Right hindlimb (tissue), 1 donor: ENCODE measurements at regions not wholly inside any gene's neighbourhood (a gene's known extent, or its start where the extent isn't known, plus 50 kb on each side); places are given as distances from the start of the nearest gene placed in this dataset.
"Not testable (repeated sequence)": the region's sequence is repeated elsewhere in the genome, so short reads cannot be mapped to it uniquely, and the experiment has no call there.

Experiments
- DNase-seq: peaks from one replicate; pipeline ENCODE4 v3.0.0-alpha.2; 2018

DNA sequence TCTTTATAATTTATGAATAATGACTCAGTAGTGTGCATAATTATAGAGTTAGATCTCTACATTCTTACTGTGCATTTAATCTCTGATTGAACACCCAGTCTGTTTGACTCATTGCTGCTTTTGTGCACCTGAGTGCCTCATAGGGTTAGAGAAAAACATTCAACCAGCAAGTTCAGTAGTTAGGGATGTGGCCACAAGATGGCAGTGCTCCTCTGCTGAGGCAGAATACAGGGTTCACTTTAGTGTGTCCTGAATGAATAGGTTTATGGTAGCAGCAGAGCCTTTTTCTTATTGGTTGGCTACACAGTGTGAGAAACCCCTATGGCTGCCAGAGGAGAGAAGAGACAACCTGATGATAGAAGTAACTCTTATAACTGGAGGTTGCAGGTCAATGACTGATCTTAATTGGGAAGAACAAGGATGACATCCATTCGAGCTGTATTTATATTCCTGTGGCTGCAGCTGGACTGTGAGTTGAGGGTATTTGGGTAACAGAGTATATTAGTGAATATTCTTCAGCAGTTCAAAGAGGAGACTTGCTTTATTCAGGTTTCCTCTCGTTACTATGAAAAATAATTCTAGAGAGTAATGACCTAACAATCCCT is 194.9 kb upstream of the OR4E1 start:
- DNase-seq, result no peak

DNA sequence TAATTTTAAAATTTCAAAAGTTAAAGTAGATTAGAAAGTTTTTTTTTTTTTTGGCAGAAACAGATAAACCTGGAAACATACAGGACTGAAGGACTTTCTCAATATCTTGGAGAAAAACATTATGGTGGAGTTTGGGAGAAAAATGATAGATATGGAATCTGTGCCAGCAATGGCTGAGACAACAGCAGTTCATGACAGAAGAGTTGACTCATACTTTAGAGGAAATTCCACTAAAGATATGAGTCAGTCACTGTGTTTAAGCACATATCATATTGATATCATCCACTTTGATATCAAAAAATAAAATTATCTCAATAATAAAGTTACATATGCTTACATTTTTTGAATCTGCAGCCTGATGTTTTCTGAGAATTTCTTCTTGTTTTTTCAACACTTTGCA is 193.9 kb upstream of the OR4E1 start:
- no peak for DNase-seq

DNA sequence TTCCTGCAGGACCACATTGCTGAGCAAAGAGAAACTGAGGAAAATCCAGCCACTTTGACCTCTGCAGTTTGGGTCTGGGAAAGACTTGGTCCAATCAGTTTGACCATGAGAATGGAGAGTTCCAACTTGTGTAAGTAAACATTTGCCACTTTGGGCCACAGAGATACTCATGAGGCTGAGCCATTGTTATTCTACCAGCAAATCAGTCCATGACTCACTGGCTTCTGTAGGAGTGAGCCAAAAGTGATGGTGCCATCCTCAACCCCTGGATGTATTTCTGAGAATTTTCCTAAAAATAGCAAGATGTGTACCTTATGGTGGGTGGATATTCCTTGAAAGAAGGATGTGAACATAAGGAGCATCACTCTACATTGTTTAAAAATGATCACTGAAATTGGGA is 192.9 kb upstream of the OR4E1 start:
- DNase-seq, result no peak

DNA sequence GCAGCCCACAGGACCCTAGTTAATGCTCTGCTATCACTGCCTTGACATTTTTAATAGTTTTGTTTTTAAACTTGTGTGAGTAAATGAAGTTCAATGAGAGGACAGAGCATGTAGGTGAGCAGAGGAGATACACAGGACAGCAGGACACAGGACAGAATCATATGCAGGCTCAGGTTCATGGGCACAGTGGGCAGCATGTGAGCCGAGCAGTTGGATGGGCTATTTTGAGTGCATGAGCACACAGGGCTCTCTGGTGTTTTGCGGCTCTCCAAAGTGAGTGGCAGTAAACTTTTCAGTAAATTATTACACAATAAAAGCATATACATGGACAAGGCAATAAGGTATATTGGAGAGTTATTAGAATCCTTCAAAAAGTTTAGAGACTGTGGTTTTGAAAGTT is 189.7 kb upstream of the OR4E1 start:
- DNase-seq, result no peak

DNA sequence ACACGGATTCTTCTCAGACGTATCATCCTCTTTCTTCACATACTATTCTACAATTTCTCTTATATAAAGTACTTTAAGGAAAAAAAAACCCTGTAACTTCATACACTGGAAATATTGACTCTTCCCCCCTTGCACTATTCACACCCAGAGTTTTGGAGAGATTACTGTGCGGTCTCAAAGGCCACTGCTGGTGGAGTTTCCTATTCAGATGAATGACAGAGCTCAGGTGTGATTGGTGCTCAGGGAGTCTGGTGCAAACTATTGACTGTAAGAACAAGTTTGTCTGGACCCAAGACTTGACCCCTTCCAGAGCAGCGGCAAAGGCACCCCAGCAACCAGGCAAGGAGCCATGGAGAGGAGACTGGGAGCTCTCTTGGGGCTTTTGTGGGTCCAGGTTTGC is 187.5 kb upstream of the OR4E1 start:
- no peak for DNase-seq

DNA sequence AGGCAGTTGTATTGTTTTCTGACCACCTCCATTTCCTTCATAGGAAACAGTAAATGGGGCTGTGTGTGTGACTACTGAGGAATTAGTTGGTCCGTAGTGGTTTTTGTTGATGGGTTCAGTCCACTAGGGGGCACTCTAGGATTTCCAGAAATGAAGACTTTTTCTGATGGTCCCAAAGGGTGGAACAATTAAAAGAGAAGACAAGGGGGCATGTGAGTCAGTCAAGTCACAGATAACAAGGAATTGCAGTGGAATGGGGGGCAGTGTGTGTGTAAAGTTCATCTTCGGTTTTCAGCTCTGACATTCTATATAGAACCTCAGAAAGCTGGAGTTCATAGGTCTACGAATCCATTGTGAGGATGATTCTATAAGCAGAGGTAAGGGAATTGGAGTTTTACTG is 186.6 kb upstream of the OR4E1 start:
- DNase-seq, result no peak

DNA sequence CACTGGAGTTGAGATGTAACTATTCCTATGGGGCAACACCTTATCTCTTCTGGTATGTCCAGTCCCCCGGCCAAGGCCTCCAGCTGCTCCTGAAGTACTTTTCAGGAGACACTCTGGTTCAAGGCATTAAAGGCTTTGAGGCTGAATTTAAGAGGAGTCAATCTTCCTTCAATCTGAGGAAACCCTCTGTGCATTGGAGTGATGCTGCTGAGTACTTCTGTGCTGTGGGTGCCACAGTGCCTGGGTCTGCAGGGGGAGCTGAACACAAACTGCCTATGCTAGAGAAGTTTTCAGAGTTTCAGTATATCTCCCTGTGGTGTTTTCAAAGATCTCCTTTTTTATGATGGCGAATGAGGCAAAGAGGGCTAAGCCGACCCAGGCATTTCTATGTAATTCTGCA is 179.2 kb upstream of the OR4E1 start:
- no peak for DNase-seq

DNA sequence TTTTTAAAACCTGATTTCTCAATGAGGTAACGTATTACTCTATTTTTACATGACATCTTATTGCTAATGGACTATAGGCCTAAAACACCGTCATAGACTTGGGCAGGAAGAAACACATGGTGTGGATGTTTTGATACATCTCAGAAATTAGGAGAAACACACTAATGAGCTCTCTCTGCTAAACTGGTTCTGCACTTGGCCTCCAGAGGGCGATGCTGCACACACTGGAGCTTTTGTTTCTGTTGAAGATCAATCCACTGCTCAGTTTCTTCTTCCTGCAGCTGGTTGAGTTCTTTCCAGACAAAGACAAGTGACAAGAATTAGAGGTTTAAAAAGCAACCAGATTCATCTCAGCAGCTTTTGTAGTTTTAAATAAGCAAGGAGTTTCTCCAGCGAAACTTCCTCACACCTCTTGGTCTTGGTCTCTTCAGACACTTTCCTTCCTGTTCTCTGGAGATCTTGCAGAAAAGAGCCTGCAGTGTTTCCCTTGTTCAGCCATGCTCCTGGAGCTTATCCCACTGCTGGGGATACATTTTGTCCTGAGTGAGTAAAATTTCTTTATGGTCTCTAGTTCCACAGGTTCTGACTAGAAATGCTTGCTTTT is 178.5 kb upstream of the OR4E1 start:
- DNase-seq, result no peak

DNA sequence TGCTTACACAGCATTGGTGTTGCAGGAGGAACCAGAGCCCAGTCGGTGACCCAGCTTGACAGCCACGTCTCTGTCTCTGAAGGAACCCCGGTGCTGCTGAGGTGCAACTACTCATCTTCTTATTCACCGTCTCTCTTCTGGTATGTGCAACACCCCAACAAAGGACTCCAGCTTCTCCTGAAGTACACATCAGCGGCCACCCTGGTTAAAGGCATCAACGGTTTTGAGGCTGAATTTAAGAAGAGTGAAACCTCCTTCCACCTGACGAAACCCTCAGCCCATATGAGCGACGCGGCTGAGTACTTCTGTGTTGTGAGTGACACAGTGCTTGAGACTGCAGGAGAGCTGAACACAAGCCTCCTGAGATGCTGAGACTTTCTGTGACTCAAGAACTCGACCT is 173.3 kb upstream of the OR4E1 start:
- not testable (repeated sequence) for DNase-seq

DNA sequence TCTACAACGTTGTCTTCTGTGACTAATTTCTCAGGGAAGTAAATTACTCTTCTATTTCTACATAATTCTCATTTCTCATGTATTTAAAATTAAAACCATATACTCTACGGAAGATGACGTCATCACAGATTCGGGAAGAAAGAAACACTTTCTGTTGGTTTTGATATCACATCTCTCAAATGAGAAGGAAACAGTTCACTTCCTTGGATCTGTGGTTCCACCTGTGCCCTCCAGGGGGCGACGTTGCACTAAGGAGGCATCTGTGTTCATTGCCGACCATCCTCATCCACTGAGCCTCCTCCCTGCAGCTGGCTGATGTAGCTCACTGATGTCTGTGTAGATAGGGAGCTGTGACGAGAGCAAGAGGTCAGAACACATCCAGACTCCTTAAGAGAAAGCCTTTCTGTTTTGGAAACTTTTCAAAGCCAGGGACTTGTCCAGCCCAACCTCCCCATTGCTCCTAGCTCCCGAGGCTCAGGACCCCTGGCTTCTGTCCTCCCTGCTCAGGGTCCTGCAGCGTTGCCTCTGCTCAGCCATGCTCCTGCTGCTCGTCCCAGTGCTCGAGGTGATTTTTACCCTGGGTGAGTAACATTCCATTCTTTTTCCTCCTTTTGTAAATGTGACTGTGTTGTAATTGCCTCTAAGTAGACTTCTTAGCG is 172.7 kb upstream of the OR4E1 start:
- no peak for DNase-seq

DNA sequence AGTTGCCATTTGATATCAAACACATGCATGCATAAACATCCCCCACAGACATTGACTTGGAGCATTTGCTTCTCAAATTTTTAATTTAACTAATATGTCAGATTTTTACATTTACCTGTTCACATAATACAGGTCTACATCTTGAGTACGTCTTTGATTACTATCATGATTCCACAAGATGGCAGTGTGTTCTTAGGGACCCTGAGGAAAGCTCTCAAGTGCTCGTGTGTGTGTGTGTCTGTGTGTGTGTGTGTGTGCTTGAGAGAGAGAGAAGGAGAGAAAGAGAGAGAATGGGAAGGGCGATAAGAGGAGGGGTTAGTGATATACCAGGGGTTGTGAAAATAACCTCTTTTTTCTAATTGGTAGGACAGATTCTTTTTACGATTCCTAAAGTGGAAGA is 167.1 kb upstream of the OR4E1 start:
- no peak for DNase-seq

DNA sequence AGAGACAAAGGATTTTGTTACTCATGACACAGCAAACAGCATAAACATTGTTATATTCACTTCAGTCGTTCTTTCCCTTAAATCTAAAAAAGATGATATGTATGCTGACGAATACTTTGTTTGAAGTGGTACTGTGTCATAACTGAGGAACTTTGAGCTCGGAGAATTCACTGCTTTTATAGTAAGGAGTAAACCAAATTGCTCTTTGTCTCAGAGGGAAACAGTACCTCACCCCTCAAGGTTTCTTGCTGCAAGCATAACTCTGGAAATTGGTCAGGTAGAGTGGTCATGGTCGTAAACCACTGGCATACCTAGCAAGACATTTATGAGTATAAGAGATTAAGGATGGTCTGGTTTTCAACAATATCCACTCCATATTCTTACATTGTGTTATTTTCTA is 160.2 kb upstream of the OR4E1 start:
- DNase-seq, result no peak

DNA sequence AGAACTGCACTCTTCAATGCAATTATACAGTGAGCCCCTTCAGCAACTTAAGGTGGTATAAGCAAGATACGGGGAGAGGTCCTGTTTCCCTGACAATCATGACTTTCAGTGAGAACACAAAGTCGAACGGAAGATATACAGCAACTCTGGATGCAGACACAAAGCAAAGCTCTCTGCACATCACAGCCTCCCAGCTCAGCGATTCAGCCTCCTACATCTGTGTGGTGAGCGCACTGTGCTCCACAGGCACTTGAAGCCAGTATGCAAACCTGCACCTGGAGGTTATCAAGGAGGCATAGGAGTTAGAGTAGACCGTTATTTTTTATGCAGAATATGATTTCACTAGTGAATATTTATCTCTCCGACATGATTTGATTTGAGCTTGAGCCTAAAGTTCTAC is 152.2 kb upstream of the OR4E1 start:
- DNase-seq, result no peak

DNA sequence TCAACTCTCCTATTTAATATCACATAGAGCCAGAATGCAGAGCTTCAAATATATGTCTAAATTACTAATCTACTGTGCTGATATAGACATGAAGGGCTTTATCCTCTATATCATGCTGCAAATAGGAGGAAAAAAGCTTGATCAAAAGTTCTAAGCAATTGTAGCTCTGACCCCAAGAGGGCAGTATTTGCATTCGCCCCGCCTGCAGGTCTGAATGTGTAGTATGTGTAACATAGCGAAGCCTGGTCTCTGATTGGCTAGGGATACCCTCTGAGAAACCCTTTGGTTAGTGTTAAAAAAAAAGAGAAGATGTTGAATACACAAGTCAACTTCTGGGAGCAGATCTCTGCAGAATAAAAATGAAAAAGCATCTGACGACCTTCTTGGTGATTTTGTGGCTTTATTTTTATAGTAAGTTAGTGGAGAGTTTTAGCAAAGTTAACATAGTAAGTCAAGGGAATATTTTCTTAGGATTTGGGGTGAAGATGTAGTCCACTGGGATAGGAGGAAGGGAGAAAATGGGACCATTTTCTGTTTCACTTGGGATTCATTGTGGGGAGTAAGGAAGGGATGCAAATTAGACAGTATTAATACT is 151.6 kb upstream of the OR4E1 start:
- no peak for DNase-seq

DNA sequence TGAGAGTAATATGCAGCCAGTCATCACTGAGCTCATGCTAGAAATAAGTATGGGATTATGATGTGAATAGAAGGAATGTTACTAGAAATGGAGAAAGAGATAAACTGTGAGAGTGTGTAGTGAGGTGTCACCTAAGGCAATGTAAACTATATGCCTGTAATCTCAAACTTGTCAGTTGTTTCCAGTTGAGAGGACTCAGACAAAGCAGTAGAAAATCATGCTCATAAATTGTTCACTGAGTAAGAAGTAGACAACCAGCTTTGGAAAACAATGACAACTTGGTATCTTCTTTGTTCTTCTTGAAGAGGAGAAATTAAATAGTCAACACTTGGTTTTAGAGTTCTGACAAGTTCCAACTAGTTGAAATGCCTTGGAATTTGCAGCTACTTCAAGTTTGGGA is 148.5 kb upstream of the OR4E1 start:
- DNase-seq, result no peak

DNA sequence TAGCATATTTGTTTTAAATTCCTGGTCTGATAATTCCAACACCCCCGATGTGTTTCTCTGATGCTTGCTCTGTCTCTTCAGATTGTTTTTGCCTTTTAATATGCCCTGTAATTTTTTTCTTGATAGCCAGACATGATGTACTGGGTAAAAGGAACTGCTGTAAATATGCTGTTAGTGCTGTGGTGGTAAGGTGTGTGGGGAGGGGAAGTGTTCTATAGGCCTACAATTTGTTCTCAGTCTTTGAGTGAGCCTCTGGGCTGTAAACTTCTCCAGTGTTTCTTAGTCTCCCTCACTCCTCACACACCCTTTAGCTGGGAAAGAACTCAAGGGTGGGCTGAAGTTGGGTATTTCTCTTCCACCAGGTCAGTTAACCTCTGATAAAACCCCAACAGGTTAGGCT is 147.0 kb upstream of the OR4E1 start:
- no peak for DNase-seq

DNA sequence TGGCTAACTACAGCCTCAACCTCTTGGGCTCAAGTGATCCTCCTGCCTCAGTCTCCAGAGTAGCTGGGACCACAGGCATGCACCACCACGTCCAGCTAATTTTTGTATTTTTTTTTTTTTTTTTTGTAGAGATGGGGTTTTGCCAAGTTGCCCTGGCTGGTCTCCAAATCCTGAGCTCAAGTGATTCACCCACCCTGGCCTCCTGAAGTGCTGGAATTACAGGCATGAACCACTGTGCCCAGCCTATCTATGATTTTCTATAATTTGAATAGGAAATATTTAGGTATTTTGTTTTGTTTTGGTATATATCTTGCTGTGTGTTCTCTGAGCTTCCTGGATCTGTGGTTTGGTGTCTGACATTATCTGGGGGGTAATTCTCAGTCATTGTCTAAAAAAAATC is 146.3 kb upstream of the OR4E1 start:
- not testable (repeated sequence) for DNase-seq

DNA sequence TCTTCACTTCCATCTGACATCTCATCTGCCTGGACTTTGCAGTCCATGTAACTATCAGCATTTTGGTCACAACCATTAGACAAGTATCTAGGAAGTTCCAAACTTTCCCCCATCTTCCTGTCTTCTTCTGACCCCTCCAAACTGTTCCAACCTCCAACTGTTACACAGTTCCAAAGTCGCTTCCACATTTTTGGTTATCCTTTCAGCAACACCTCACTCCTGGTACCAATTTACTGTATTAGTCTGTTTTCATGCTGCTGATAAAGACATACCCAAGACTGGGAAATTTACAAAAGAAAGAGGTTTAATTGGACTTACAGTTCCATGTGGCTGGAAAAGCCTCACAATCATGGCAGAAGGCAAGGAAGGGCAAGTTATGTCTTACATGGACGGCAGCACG is 143.4 kb upstream of the OR4E1 start:
- not testable (repeated sequence) for DNase-seq

DNA sequence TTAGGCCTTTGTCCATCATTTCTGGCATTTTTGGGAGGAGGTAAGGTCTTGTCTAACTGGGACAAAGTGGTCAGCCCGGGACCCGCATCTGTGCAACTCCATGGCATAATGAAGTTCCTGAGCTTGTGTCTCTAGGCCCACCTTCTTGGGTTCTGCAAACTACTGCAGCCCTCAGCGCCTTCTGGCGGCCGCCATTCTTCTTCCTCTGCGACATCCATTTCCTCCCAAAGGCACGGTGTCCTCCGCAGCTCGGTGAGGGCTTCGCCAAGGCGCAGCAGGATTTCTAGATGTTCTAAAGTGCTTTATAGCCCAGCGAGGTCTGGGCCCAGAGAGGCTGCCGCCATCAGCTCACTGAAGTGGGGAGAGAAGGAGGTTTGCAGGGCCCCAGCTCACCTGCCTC is 134.4 kb upstream of the OR4E1 start:
- DNase-seq, result no peak

DNA sequence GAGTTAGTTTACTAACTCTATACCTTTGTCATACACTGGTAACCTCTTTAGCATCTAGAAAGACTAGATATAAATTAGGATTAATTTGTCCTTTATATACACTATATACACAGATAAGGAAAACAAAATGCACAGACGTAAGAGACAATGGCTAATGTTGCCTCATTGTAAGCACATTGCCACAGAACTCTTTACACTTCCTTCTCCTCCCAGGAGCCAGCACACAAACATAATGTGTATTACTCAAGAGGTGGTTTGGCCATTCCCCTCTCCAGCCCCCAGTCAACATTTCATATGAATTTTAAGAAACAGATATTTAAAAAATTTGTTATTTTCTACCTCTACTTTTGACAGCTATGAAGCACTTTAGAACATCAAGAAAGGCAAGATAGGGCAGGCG is 131.4 kb upstream of the OR4E1 start:
- DNase-seq, result no peak

DNA sequence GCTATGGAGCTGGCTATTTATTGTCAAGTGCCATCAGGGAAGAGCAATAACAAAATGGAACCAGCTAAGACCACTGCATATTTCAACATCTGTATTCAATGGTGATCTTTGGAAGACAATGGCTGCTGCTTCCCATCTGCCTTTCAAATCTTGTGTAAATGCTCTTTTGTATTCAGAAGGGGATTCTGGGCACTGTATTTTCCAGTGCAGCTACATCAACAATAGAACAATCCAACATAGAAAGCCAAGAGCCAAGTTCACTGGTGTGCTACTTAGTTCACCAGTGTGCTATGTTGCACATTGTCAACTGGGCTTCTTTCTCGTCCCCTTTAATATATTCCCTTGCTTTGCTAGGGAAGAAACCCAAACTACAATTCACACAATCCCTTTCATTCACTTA is 128.8 kb upstream of the OR4E1 start:
- no peak for DNase-seq

DNA sequence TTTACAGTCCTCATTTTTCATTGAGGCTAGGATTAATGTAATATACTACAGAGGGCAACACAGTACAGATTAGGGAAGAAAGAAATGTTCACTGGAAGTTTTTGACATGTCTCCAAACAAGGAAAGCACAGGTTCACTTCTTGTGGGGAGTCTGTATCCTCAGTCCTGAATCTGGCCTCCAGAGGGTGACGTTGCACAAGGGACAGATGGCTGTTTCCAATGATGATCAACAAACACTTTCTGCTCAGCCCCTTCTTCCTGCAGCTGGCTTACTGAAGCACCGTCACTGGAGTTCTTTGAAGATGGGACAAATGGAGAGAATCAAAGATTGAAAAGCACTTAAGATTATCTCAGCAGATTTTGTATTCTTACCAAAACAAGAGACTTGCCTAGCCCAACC is 123.3 kb upstream of the OR4E1 start:
- DNase-seq, result no peak

DNA sequence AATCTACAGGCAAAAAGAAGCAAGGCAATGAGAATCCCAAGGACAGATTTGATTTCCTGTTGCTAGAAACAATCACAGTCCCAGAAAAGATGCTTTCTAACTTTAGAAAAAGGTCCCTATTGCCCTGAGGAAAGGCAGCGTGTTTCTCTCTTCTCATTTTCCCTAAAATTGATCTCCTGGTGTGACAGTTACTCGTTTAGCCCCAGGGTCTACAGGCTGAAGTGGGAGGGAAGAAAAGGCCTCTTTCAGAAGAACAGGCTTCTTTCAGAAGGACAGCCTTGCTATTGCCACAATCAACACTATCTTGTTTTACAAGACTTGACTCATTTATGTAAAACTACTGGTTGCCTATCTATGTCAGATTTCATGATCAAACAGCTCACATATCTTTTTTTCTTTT is 121.8 kb upstream of the OR4E1 start:
- no peak for DNase-seq

DNA sequence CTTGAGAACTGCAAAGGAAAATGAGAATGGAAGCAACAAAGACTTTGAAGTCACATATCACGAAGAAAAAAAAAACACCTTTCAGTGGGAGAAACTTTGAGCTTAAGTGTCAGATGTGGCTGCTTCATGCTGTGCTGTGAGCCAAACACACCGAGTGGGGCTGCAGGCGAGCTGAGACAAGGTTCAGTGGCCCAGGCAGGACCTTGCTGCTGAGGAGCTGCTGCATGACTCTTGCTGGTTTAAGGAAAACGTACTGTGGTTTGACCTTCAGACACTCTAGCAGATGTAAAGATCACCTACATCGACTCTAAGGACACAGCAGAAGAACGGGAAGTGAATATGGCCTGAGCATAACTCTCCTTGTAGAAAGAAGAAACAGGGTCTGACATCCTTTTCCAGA is 118.1 kb upstream of the OR4E1 start:
- DNase-seq, result no peak

DNA sequence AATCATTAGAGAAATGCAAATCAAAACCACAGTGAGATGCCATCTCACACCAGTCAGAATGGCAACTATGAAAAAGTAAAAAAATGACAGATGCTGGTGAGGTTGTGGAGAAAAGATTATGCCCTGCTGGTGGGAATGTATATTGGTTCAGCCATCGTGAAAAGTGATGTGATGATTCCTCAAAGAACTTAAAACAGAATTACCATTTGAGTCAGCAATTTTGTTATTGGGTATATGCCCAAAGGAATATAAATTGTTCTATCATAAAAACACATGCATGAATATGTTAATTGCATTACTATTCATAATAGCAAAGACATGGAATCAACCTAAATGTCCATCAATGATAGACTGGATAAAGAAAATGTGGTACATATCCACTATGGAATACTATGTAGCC is 115.1 kb upstream of the OR4E1 start:
- not testable (repeated sequence) for DNase-seq
